Sigmoid colon (tissue), 6 donors: ENCODE measurements at regions not wholly inside any gene's neighbourhood (a gene's known extent, or its start where the extent isn't known, plus 50 kb on each side); places are given as distances from the start of the nearest gene placed in this dataset.

Source experiments
- DNase-seq: peaks from one replicate; pipeline ENCODE4 v3.0.0-alpha.2; 2019
- H3K27ac ChIP-seq, 4 donors: fragments of 200-600 bp; sonication (generic); one replicate each; pipeline ENCODE4 v1.5.1; 2016 to 2019; ENCODE audit warnings: mild to moderate bottlenecking in 1 of 4
- H3K27me3 ChIP-seq, 3 donors: fragments of 200-600 bp; sonication (generic); one replicate each; pipeline ENCODE4 v1.5.1; 2019; ENCODE audit warnings: mild to moderate bottlenecking in 1 of 3
- H3K36me3 ChIP-seq, 4 donors: fragments of 200-600 bp; sonication (generic); one replicate each; pipeline ENCODE4 v1.5.1; 2016 to 2019
- H3K4me1 ChIP-seq, 4 donors: fragments of 200-600 bp; sonication (generic); one replicate each; pipeline ENCODE4 v1.5.1; 2017 to 2019
- H3K4me3 ChIP-seq, 4 donors: fragments of 200-600 bp; sonication (generic); one replicate each; pipeline ENCODE4 v1.5.1; 2017 to 2019; ENCODE audit warnings: mild to moderate bottlenecking in 2 of 4, moderate library complexity in 1 of 4
- H3K9me3 ChIP-seq, 4 donors: fragments of 200-600 bp in 3 of 4; sonication (generic) in 3 of 4; one replicate each; pipeline versions ENCODE4 v1.5.1 to v1.6.1; 2013 to 2019
- EP300 ChIP-seq, 4 donors: sonication (generic); formaldehyde crosslinking; IDR thresholded peaks; one replicate each; pipeline ENCODE4 v1.6.1; 2017; ENCODE audit warnings: antibody characterized with exemption in 4 of 4
- POLR2A ChIP-seq, 2 donors: fragments of 450-650 bp; IDR thresholded peaks; one replicate each; pipeline ENCODE4 v1.6.1; 2016; ENCODE audit warnings: antibody characterized with exemption in 2 of 2, mild to moderate bottlenecking in 2 of 2, moderate library complexity in 2 of 2
- POLR2AphosphoS5 ChIP-seq, 4 donors: sonication (generic); formaldehyde crosslinking; IDR thresholded peaks; one replicate each; pipeline ENCODE4 v1.6.1; 2017; ENCODE audit warnings: antibody characterized with exemption in 4 of 4
- WGBS, 2 donors: extraction: QIAGEN DNeasy Blood & Tissue Kit; methylation state at CpG; one replicate each; pipeline ENCODE4 v1.1.7; 2013; 5-methylcytosine and 5-hydroxymethylcytosine counted together
- intact Hi-C: fragments of 100-400 bp; cut with DNase I; formaldehyde crosslinking; loops from one replicate; pipeline ENCODE4 v1.15.1; 2023
- TF ChIP-seq, protein P1 (sequence below), 4 experiments: fragments of 450-650 bp in 3 of 4; fragments of 200-600 bp in 1 of 4; IDR thresholded peaks; one replicate each; pipeline ENCODE4 v1.5.1; 2016 to 2019; ENCODE audit warnings: antibody characterized with exemption in 4 of 4, mild to moderate bottlenecking in 3 of 4, moderate library complexity in 2 of 4
- donor health status: healthy with polysubstance abuse.
- donor health status: healthy.

DNA sequence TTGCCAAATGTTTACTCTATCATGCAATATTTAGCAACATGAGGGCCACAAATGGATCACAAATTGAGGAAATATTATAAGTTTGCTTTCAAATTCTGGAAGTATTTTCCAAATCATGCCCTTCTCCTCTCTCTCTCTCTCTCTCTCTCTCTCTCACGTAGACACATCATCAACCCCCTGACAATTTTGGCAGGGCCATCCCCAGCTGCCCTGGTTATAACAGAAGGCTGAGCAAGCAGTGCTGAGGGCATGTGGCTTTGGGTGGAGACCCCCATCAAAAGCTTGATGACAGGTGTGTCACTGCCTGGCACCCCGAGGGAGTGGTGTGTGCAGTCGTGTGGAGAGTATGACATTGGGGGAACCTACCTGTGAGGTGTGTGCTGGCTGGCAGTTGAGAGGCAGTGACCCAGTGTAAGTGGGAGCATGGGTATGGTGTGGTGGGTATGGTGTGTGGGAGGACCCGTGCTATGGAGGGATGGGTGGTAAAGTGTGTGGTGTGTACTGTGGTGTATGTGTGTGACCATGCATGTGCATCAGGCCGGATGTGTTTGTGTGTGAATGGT, 224.5 kb downstream of the TTC32 start:
- Histone ChIP-seq H3K27me3 (peaks cover 0 to 10% (median 3%) of the 10 kb centered on the region in 3 donors), H3K36me3 (no peaks in the 10 kb centered on the region), H3K9me3 (no peaks in the 10 kb centered on the region), H3K4me1 (no peaks in the 10 kb centered on the region), H3K4me3 (no peak overlapping the region), H3K27ac (no peak overlapping the region)
- TF ChIP-seq EP300 (IDR thresholded peaks at IDR 0.05) (no peak), POLR2AphosphoS5 (IDR thresholded peaks at IDR 0.05) (no peak), POLR2A (IDR thresholded peaks at IDR 0.05) (no peak)
- TF ChIP-seq, protein P1, sequence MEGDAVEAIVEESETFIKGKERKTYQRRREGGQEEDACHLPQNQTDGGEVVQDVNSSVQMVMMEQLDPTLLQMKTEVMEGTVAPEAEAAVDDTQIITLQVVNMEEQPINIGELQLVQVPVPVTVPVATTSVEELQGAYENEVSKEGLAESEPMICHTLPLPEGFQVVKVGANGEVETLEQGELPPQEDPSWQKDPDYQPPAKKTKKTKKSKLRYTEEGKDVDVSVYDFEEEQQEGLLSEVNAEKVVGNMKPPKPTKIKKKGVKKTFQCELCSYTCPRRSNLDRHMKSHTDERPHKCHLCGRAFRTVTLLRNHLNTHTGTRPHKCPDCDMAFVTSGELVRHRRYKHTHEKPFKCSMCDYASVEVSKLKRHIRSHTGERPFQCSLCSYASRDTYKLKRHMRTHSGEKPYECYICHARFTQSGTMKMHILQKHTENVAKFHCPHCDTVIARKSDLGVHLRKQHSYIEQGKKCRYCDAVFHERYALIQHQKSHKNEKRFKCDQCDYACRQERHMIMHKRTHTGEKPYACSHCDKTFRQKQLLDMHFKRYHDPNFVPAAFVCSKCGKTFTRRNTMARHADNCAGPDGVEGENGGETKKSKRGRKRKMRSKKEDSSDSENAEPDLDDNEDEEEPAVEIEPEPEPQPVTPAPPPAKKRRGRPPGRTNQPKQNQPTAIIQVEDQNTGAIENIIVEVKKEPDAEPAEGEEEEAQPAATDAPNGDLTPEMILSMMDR (IDR thresholded peaks at IDR 0.05) = no peak
- no peak for DNase-seq
- intact Hi-C loops = no loop called here
- 80 to 85% methylated on average over 5 of the region's 5 CpGs for WGBS, 2 donors

DNA sequence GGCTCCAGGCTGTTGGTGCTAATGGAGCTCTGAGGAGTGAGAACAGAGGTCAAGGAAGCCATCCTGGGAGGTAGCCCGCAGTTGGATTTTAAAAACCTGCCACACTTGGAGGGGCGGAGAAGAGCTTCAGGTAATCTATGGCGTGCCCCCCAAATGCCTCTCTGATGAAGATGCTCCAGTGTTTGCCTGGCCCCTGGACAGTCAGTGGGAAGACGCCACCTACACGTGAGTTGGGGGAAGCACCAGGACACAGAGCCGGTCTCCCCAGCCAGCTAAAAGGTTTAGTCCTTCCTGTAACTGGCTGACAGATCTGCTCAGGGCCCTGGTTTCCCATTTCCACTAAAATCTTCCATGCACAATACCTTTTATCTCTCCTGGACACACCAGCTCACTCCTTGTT, 225.0 kb downstream of the TTC32 start:
- 73 to 89% methylated on average over 6 of the region's 6 CpGs for WGBS, 2 donors
- TF ChIP-seq, protein P1 (IDR thresholded peaks at IDR 0.05) = no peak
- TF ChIP-seq POLR2AphosphoS5 (IDR thresholded peaks at IDR 0.05) (no peak), EP300 (IDR thresholded peaks at IDR 0.05) (no peak), POLR2A (IDR thresholded peaks at IDR 0.05) (no peak)
- Histone ChIP-seq H3K27me3 (peaks cover 0 to 10% (median 3%) of the 10 kb centered on the region in 3 donors), H3K9me3 (no peaks in the 10 kb centered on the region), H3K36me3 (no peaks in the 10 kb centered on the region), H3K27ac (no peak overlapping the region), H3K4me1 (no peaks in the 10 kb centered on the region), H3K4me3 (no peak overlapping the region)
- no peak for DNase-seq
- intact Hi-C loops = no loop called here

- no peak for TF ChIP-seq EP300 (IDR thresholded peaks at IDR 0.05)
- TF ChIP-seq POLR2A (IDR thresholded peaks at IDR 0.05) = no peak
- no peak for TF ChIP-seq POLR2AphosphoS5 (IDR thresholded peaks at IDR 0.05)
- TF ChIP-seq, protein P1 (IDR thresholded peaks at IDR 0.05) = no peak
- H3K4me1 ChIP-seq = peaks cover 0 to 2% (median under 1%) of the 10 kb centered on the region in 4 donors
- intact Hi-C loops = no loop called here
- DNase-seq = no peak
- H3K27ac ChIP-seq = no peak overlapping the region
- WGBS, 2 donors = 86 to 88% methylated on average over 13 of the region's 13 CpGs
- peaks cover 0 to 10% (median 3%) of the 10 kb centered on the region in 3 donors for H3K27me3 ChIP-seq
- H3K36me3 ChIP-seq = no peaks in the 10 kb centered on the region
- no peaks in the 10 kb centered on the region for H3K9me3 ChIP-seq
- no peak overlapping the region for H3K4me3 ChIP-seq
Measured at GRCh38 chr2:19675856-19676460, 225.8 kb downstream of the TTC32 start.

GRCh38 chr2:19675003-19675629, 226.7 kb downstream of the TTC32 start:
- TF ChIP-seq EP300 (IDR thresholded peaks at IDR 0.05) = no peak
- no peak for TF ChIP-seq POLR2AphosphoS5 (IDR thresholded peaks at IDR 0.05)
- TF ChIP-seq POLR2A (IDR thresholded peaks at IDR 0.05) = no peak
- TF ChIP-seq, protein P1 (IDR thresholded peaks at IDR 0.05) = no peak
- Histone ChIP-seq H3K4me1 (peaks cover 0 to 10% (median 9%) of the 10 kb centered on the region in 4 donors), H3K27ac (no peak overlapping the region), H3K4me3 (no peak overlapping the region), H3K9me3 (no peaks in the 10 kb centered on the region), H3K27me3 (peaks cover 0 to 10% (median 3%) of the 10 kb centered on the region in 3 donors), H3K36me3 (no peaks in the 10 kb centered on the region)
- DNase-seq = no peak
- 31 to 52% methylated on average over 13 of the region's 13 CpGs for WGBS, 2 donors
- intact Hi-C loops = no loop called here
